Hypothalamus (tissue), 51 donors: ENCODE measurements at regions not wholly inside any gene's neighbourhood (a gene's known extent, or its start where the extent isn't known, plus 50 kb on each side); places are given as distances from the start of the nearest gene placed in this dataset.

Experiments
- DNase-seq, 51 donors: peaks; one replicate each; lab custom pipeline; 2025; lab: John Stamatoyannopoulos, UW

- no peak for DNase-seq
Observed at GRCh38 chr2:41445865-41446264, 602.0 kb upstream of the PKDCC start.

- DNase-seq, result no peak
Observed at GRCh38 chr2:41446266-41446665, 601.6 kb upstream of the PKDCC start.

GRCh38 chr2:41448221-41448620, 599.6 kb upstream of the PKDCC start:
- no peak for DNase-seq

- no peak for DNase-seq
Observed at GRCh38 chr2:41457026-41457425, 590.8 kb upstream of the PKDCC start.

- no peak for DNase-seq
Observed at GRCh38 chr2:41460661-41461060, 587.2 kb upstream of the PKDCC start.

- DNase-seq, result no peak
Observed at GRCh38 chr2:41464395-41464794, 583.4 kb upstream of the PKDCC start.

GRCh38 chr2:41475959-41476358, 571.9 kb upstream of the PKDCC start:
- peak in 1 of 51 donors; percentile 0 for DNase-seq

GRCh38 chr2:41482659-41483058, 565.2 kb upstream of the PKDCC start:
- no peak for DNase-seq

GRCh38 chr2:41483226-41483625, 564.6 kb upstream of the PKDCC start:
- DNase-seq, result no peak

- DNase-seq, result no peak
Observed at GRCh38 chr2:41483982-41484857, 563.6 kb upstream of the PKDCC start.

GRCh38 chr2:41484858-41485234, 563.0 kb upstream of the PKDCC start:
- no peak for DNase-seq

GRCh38 chr2:41486948-41487347, 560.9 kb upstream of the PKDCC start:
- DNase-seq, result no peak

GRCh38 chr2:41488888-41489287, 558.9 kb upstream of the PKDCC start:
- DNase-seq, result no peak

- no peak for DNase-seq
Observed at GRCh38 chr2:41489638-41490037, 558.2 kb upstream of the PKDCC start.

GRCh38 chr2:41495050-41495449, 552.8 kb upstream of the PKDCC start:
- DNase-seq, result no peak

GRCh38 chr2:41496908-41497307, 550.9 kb upstream of the PKDCC start:
- no peak for DNase-seq

- DNase-seq, result no peak
Observed at GRCh38 chr2:41498781-41499180, 549.0 kb upstream of the PKDCC start.

GRCh38 chr2:41500895-41501294, 546.9 kb upstream of the PKDCC start:
- DNase-seq, result no peak

- no peak for DNase-seq
Observed at GRCh38 chr2:41502752-41503151, 545.1 kb upstream of the PKDCC start.

- DNase-seq, result no peak
Observed at GRCh38 chr2:41504532-41504931, 543.3 kb upstream of the PKDCC start.

- DNase-seq, result peak in 1 of 51 donors; percentile 1
Observed at GRCh38 chr2:41510108-41510507, 537.7 kb upstream of the PKDCC start.

GRCh38 chr2:41521211-41521610, 526.6 kb upstream of the PKDCC start:
- no peak for DNase-seq
